Uterus (tissue), 2 donors: ENCODE measurements at regions not wholly inside any gene's neighbourhood (a gene's known extent, or its start where the extent isn't known, plus 50 kb on each side); places are given as distances from the start of the nearest gene placed in this dataset.

ENCODE experiments used
- POLR2A ChIP-seq, 2 donors: fragments of 450-650 bp; IDR thresholded peaks; one replicate each; pipeline ENCODE4 v1.6.1; 2016; ENCODE audit warnings: antibody characterized with exemption in 2 of 2, mild to moderate bottlenecking in 1 of 2, moderate library complexity in 1 of 2
- TF ChIP-seq, protein P1 (sequence below), 4 experiments: fragments of 200-600 bp in 2 of 4; fragments of 450-650 bp in 2 of 4; sonication (generic) in 2 of 4; IDR thresholded peaks; one replicate each; pipeline ENCODE4 v1.5.1; 2016 to 2019; ENCODE audit warnings: antibody characterized with exemption in 4 of 4, mild to moderate bottlenecking in 2 of 4, moderate library complexity in 1 of 4

DNA sequence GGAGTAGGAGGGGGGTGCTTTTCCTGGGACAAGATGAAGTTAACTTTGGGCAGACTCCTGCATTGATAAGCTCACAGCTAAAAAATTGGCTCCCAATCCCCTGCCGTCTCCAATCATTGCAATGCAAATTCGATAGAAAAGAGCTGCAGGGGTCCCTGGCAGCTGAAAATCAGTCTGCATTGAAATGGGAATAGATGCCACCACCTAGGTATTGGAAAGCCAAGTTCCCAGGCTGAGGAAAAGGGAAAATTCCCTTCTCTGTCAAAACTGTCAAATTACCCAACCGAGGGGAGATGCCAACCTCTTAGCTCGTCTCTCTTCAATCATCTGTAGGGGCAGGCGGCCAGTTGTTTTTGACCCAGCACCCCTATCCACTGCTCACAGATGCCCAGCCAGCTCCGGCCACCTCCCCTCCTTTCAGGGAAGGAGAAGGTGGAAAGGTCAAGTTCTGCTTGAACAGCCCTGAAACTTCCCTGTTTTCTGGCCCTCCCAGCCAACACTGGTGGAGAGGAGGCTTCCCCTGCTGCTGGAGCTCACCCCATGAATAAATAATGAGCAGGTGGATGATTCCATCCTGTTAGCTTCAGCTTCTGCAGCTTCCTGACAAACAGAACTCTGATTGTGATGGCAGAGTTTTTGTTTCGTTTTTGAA lies 916.3 kb downstream of the TBC1D22A start:
- no peak for TF ChIP-seq POLR2A (IDR thresholded peaks at IDR 0.05)
- TF ChIP-seq, protein P1, sequence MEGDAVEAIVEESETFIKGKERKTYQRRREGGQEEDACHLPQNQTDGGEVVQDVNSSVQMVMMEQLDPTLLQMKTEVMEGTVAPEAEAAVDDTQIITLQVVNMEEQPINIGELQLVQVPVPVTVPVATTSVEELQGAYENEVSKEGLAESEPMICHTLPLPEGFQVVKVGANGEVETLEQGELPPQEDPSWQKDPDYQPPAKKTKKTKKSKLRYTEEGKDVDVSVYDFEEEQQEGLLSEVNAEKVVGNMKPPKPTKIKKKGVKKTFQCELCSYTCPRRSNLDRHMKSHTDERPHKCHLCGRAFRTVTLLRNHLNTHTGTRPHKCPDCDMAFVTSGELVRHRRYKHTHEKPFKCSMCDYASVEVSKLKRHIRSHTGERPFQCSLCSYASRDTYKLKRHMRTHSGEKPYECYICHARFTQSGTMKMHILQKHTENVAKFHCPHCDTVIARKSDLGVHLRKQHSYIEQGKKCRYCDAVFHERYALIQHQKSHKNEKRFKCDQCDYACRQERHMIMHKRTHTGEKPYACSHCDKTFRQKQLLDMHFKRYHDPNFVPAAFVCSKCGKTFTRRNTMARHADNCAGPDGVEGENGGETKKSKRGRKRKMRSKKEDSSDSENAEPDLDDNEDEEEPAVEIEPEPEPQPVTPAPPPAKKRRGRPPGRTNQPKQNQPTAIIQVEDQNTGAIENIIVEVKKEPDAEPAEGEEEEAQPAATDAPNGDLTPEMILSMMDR (IDR thresholded peaks at IDR 0.05) = no peak
